Fibroblast of skin of scalp (primary cell): ENCODE measurements at regions not wholly inside any gene's neighbourhood (a gene's known extent, or its start where the extent isn't known, plus 50 kb on each side); places are given as distances from the start of the nearest gene placed in this dataset.
A peak's percentile ranks its signal among the peaks of the same experiment; 100 is the strongest.
"Not testable (repeated sequence)": the region's sequence is repeated elsewhere in the genome, so short reads cannot be mapped to it uniquely, and the experiment has no call there.

ENCODE experiments used
- DNase-seq: peaks from one replicate; pipeline ENCODE4 v3.0.0-alpha.2; 2013

DNA sequence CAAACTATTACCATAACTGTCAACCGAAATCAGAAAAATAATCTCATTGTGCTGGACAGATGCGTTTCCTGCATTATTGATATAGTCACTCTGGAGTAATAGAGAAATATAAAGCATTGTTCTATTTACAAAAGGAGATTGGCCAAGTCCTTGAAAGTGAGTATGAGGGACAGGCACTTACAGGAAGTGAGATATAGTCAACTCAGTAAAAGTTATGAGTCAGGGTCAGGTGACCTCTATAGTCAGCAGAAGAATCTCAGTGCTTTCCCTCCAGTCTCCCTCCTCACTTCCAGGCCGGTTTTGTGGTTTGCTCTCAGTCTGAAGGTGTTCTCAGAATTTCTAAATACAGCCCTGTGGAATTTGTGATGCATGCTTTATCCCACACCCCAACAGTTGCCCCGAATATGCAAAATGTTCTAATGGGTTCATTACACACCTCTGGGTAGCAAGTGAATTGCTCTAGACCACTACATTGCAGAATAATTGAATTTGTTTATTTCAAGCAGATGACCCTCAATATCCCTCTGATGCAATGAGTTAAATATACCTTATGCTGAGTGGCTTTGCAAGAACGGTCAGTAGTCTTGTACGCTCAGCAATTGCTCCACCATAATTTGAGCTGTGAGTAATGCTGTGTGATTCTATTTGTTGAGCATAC is 787.7 kb downstream of the MCTP2 start:
- DNase-seq: peak; percentile 14

DNA sequence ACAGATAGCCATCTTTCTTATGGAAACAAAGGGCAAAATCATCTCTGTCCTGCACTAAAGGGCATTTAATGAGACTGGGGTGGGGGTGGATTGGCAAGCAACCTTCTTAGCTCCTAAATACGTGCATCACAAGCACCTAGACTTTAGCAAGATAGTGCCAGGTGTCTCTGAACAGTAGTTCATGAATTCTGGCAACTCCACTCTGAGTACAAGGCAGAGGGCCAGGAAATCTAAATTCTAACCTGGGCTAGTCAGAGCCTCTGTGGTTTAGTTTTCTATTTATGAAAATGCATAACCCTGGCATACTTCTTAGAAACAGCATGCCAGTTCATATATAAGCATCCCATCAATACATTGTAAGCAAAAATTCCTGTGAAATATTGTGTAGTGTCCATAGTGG is 788.5 kb downstream of the MCTP2 start:
- DNase-seq: no peak

DNA sequence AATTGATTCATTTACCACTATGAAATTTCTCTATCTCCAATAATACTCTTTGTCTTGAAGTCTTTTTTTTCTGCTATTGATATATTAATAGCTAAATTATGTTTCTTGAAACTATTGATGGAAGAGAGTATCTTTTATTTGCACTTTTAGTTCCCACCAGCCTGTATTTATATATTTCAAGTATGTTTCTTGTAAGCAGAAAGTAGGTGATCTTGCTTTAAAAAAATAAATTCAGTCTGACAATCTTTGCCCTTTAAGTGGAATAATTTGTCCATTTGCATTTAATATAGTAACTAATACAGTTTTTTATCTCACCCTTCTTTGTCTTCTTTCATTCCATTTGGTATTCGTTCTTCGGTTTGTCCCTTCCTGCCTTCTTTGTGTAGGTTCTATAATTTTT is 790.5 kb downstream of the MCTP2 start:
- no peak for DNase-seq

DNA sequence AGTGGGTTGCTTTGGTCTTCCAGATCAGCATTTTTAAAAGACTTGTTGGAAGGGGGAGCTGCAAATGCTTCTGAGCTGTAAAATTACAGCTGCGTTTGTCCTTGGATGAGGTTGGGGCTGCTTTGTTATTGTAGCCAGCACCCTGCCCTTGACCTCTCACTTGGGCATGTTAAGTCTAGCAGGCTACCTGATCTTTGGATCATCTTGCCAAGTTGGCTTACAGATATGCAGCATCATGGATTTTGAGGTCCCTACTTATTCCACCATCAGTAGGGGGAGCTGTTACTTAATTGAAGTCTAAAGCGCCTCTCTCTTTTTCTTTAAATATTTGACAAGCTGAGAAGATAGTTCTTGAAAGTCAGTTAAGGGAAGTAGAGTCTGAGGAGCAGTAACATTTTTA is 793.0 kb downstream of the MCTP2 start:
- peak; percentile 25 for DNase-seq

DNA sequence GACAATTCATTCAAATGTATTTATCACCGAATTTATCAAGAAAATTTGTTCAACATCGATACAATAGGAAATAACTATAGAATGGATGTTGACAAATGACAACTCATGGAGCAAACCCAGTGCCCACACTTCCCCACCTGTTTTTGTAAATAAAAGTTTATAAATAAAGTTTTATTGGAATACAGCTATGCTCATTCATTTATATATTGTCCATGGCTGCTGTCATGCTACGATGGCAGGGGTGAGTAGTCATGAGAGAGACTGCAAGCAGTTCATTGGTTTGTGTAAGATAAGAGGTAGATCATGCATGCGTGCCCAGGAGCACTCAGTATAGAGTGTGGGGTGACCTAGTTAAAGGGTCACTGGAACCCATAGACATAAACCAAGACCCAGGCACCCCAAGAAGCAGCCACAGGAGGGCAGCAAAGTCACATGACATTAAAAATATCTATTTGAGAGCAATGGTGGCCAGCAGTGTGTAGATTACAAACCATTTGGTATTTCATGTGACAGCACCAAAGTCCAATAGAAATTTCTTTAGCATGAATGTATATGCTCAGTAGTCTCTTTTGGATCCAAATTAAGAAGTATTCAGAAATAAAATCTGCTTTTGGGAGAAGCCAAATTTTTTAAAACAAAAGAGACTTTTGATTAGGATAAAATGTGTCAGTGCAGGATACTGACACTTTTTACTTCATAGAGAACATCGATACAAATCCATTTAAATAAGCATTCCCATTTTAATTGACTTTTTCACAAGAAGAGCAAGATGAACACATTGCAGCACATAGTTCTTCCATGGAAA is 794.8 kb downstream of the MCTP2 start:
- peak; percentile 61 for DNase-seq

DNA sequence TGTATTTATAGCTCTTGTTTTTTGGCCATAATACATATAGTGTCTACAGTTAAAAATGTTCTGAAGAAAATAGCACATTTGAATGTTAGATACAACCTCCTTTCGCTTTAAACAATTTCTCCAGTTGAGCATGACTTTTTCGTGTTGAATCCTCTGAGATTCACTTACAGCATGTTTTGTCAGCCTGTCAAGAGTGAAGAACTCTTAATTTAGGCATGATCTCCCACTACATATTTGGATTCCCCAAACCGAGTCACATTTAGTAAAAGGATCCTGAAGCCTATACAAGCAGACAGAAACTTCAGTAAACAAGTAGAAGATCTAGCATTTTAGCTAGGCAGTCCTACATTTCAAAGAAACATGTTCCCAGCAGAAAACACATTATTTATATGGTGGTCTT is 796.6 kb downstream of the MCTP2 start:
- no peak for DNase-seq

DNA sequence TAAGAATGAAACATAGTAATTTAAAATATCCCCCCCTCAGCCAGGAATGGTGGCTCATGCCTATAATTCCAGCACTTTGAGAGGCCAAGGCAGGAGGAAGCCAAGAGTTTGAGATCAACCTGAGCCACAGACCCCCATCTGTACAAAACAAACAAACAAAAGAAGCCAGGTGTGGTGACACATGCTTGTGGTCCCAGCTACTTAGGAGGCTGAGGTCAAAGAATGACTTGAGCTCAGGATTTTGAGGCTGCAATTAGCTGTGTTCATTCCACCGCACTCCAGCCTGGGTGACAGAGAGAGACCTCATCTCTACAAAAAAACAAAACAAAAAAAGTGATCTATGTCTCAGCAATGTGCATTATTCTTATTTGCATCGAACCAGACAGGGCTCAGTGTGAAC is 800.8 kb downstream of the MCTP2 start:
- DNase-seq: peak; percentile 1

DNA sequence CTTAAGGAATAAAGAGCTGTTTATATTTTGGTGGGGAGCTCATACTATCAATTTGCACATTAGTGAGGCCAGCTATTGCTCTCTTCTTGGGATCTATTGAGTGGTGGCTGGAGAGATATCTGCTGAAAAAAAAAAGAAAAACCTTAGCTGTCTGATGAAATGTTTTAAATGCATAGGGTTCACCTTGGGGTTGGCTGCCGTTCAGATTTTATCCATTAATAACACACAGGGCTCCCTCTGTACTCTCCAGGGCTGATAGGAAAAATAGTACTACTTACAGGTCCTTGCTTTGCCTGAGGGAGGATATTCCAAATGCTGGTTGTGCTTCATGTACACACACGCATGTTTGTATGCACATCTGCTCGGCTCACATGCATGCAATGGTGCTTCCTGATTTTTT is 803.7 kb downstream of the MCTP2 start:
- DNase-seq: no peak

DNA sequence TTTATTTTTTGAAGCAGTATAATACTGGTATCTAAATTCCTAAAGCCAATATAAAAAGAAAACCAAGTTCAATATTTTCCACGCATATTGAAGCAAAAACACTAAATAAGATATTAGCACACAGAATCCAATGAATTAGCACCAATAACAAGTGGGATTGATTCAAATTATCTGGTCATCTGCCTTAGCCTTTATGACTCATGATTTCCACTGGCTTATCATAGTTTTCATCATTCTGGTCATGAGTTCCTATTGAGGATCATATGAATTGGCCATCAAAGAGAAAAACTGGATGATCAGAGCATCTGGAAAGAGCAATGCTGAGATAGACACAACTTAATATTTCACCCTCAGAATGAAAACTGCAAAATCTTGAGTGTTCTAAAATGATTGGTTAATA is 809.9 kb downstream of the MCTP2 start:
- no peak for DNase-seq

DNA sequence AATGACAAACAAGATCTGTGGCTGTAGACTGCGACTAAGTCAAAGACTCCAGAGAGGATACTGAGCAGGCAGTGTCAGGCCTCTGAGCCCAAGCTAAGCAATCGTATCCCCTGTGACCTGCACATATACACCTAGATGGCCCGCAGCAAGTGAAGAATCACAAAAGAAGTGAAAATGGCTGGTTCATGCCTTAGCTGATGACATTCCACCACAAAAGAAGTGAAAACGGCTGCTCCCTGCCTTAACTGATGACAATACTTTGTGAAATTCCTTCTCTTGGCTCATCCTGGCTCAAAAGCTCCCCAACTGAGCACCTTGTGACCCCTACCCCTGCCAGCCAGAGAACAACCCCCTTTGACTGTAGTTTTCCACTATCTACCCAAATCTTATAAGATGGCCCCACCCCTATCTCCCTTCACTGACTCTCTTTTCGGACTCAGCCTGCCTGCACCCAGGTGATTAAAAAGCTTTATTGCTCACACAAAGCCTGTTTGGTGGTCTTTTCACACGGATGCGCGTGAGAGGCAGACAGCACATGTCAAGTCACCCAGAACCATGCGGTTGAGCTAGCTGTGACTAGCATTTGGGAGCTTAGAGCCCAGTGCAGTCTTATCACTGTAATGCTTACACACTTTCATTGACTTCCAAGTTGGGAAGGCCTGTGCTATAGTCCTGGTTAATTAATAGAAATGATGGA is 812.0 kb downstream of the MCTP2 start:
- DNase-seq: not testable (repeated sequence)

DNA sequence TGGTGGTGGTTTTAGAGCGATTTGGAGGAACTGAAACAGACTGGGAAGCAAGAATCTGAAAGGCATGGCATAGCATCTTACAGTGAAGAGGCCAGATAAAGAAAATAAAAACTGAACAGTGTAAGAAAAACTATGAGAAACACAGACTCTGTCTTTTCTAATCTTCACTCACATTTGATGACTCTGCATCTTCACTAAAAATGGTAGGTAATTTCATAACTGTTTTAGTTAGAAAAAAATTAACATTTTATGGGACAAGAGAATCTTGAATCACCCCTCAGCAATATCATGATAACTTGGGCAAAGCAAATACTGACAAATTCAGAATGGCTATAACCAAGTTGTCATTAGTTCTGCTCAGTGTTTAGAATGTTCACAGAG is 812.6 kb downstream of the MCTP2 start:
- DNase-seq: no peak

DNA sequence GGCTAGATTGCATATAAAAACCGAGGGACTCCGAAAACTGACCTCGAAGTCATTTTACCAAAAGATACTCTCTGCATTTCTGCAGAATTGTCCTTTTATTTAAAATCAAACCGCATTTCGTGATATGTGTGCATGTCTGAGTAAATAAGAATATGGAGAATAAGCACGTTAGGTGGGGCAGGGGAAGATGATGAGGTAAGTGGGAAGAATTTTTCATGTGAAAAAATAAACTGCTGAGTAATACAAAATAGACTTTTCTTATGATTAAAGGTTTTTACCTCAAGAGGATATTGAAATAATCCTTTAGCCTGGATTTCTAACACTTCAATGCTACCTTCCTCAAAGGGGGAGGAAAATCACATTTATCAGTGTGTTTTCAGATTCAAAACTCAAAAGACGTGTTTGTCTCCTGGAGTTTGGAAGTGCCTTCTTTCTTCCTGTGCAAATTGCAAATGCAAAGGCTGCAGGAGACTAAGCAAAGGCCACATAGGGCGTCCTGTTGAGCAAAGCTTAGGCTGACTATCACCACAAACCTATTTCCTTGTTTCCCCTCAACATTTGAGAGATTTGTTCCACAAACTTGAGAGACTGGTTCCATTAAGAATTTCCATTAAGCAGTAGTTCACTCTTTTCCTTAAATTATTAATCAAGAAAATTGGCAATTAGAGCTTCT is 813.5 kb downstream of the MCTP2 start:
- no peak for DNase-seq

DNA sequence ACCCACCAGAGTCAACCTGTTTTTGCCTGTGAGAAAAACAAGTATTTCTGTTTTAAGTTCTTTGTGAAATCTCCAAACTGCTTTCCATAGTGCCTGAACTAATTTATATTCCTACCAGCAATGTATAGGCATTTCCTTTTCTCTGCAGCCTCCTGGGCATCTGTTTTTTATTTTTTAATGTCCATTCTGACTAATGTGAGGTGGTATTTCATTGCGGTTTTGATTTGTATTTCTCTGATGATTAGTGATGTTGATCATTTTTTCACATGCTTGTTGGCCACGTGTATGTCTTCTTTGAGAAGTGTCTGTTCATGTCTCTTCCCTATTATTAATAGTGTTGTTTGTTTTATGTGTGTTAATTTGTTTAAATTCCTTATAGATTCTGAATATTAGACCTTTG is 820.5 kb downstream of the MCTP2 start:
- peak; percentile 62 for DNase-seq

DNA sequence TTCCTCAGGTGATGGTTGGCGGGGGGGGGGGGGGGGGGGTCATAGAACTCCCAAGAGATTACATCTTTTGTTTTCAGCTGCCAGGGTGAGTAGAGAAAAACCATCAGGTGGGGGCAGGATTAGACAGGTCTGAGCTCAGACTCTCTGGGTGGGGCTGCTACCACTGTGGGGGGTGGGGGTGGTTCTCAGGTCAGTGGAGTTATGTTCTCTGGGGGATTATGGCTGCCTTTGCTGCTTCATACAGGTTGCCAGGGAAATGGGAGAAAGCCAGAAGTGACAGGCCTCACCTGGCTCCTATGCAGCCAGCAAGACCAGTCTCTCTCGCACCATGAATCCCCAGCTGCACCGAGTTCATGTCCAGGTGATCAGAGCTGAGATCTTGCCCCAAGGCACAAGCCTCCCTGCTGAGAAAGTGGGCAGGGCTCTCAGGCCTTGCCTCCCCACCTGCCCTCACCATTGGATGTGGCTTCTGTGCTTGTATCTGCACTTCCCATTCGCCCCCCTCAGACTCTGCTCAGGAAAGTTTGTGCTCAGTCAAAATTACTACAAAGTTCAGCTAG is 828.1 kb downstream of the MCTP2 start:
- DNase-seq: no peak

DNA sequence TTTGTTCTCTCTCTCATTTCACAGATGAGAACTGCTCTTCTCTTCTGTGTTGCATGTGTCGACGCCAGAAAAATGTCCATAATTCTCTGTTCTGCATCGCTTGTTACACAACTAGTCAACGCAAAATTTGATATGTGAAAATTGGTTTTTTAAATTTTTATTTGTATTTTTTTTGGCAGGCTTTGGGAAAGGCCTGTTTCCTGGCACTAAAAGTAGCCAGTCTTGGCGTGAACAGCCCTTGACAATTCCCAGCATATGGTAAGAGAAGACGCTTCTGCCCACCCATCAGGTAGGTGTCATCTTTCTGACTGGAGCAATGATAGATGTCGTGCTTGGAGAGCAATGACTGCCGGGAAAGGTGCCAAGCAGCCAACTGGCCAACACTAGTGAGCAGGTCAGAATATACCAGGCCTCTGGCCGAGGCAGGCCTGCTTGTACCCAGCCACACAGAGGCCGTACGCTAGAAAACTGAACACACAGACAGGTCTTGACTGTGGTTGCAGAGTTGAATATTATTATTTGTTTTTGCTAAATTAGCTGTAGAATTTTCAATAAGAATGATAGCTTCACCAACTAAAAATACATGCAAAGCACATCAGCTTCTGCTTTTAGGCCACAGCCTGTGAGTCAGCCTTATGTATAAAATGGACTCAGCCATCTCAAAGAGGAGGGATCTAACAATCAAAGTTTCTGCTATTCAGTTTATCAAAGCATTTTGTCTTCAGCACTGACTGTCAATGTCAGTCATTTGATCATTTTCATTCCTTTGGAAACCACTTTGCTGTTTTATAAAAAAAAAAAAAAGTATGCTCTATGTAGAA is 837.5 kb downstream of the MCTP2 start:
- no peak for DNase-seq

DNA sequence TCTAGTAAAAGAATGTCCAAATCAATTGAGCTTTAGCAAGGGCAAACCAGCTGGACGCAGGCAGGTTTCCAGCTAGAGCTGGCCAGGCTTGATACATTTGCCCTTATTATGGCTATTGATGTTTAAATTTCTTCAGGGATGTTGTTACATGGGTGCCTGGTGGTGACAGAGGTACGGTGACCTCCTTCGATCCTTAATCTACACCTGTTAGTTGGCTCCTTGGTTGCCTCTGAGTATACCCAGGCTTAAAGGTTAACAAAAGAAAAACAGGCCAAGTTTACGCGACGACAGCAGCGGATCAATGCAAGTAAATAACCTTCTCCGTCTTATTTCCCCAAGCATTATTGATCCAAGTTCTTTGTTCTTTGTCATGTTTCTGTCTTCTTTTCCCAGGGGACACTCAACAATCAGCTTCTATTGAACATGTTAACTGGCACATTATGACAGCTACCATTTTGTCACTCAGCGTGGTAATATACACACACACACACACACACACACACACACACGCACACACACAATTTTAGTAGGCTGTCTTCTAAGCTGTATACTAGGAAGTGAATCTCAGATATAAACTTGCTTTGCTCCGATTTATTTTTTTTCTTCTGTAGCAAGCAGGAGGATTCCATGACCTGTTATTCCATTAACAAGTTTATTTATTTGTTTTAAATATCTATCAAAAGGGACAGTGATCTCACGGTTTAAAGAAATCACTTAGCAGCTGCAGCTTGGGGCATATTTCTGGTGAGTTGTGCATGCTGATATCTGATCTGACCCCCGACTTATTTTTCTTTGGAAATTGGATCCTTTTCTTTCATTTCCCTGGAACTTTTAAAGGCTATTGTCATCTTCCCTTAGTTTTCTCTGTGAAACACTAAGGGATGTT is 844.7 kb downstream of the MCTP2 start:
- no peak for DNase-seq

DNA sequence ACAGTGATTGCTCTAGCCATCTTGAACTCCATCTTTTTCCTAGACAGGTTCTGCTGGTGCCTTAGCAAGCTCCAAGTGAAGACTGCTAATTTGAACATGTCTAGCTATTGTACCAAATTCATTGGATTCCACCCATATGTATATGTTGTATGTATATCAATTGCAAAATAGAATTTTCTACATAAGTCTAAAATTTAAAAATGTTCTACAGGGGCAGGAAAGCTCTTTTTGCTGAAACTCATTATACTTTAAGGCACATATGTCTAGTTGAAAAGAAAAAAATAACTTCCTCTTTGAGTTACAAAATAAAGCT is 845.3 kb downstream of the MCTP2 start:
- DNase-seq: no peak

DNA sequence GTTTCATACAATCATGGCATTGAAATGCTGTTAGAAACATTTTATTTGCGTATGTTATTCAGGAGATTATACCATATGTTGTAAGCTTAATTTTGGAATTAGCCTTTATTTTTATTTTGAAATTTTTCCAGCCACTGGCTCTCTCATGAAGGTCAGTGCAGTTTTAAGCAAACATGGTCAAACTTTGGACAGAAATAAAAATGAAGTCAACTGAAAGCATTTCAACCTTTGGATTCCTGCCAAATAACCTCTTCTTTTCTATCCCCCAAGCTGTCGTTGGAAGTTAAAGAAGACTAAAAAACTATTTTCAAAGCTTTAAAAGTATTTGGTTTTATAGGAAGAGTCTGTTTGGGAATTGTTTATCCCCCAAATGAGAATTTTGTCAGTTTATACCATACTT is 846.6 kb downstream of the MCTP2 start:
- no peak for DNase-seq

DNA sequence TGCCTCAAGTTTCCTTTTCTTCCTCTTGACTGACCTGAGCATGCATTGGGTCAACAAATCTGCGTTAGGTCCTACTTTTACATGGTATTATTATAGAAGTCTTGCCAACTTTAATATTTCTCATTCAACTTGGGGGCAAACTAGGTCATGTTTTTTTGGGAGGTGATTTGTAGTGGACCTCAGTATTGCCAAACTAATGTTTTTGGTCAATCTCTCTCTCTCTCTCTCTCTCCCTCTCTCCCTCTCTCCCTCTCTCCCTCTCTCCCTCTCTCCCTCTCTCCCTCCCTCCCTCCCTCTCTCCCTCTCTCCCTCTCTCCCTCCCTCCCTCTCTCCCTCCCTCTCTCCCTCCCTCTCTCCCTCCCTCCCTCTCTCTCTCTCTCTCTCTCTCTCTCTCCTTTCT is 848.9 kb downstream of the MCTP2 start:
- DNase-seq: not testable (repeated sequence)

DNA sequence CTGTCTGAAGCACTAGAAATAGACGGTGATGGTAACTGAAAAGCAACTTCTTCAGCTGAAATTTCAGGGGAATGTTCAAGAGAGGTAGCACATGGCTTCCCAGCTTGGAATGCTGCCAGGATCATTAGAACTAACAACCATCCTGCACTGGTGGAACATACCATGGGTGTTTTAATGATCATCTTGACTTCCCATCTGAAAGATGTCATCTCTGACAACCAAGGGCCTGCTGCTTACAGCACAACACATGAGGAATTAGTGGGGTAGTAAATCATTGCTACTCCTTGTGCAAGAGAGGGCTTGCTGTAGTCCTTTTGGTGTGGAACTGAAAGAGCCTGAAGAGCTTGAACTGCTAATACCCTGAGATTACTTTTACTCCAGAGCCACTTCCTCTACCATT is 853.7 kb downstream of the MCTP2 start:
- DNase-seq: no peak
